Right ventricle myocardium inferior (tissue), 1 donor: ENCODE measurements at regions not wholly inside any gene's neighbourhood (a gene's known extent, or its start where the extent isn't known, plus 50 kb on each side); places are given as distances from the start of the nearest gene placed in this dataset.

ENCODE experiments used
- ATAC-seq: fragments of 200-7000 bp; cut with Tn5 transposase; one replicate; pipeline ENCODE4 v1.9.1; 2020; ENCODE audit warnings: mild to moderate bottlenecking, moderate library complexity
- DNase-seq: peaks from one replicate; pipeline ENCODE4 v3.0.0; 2021; ENCODE audit errors: missing footprints
- intact Hi-C: fragments of 100-400 bp; cut with DNase I; formaldehyde crosslinking; loops from one replicate; pipeline ENCODE4 v1.11.0; 2022
- donor health status: DM: no; HTN: yes; CAD: no; lungs with severe emphysema.

DNA sequence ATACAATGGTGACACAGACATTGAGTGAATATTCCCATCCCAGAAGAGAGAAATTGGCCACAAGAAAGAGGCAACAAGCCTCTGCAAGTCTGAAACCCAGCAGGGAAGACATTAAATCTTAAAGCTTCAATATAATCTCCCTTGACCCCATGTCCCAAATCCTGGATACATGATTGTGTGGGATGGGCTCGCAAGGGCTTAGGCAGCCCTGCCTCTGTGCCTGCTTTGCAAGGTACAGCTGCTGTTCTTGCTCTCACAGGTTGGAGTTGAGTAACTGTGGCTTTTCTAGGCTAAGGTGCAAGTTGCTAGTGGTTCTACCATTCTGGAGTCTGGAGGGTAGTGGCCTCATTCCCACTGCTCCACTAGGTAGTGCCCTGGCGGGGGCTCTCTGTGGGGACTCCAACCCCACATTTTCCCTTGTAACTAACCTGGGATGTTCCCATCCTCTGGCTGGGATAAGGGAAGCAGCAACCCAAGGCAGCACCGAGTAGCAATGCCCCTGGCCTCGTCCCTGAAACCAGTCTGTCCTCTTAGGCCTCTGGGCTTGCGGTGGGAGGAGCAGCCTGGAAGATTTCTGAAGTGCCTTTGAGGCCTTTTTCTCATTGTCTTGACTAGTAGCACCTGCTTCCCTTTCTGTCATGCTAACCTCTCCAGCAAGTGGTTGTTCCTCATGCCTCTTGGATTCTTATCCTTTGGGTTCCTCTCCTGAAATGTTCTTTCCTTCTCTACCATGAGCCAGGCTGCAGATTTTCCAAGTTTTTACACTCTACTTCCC, 90.0 kb downstream of the FAM174B start:
- intact Hi-C loops, result no loop called here
- ATAC-seq (no peak), DNase-seq (no peak)

DNA sequence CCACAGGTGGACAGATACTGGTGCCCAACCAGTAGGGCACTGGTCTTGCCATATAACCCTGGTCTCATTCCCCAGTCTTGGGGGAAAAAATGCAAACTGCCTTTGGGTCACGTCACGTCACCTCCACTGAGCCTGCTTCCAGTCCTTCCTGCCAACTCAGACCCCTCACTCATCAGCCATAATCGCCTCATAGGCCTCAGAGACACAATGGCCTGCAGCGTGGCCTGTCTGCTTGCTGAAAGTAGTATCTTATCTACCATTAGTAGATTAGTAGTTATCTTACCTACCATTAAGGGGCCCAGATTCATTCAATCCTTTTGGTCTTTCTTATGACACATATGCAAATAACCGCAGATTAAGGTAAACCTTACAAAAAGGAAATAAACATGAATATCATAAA, 93.8 kb downstream of the FAM174B start:
- ATAC-seq (no peak), DNase-seq (no peak)
- intact Hi-C loops, result no loop called here

- DNase-seq (no peak), ATAC-seq (no peak)
- intact Hi-C loops, result no loop called here
Measured at GRCh38 chr15:92553317-92553716, 102.3 kb downstream of the FAM174B start.

- intact Hi-C loops, result no loop called here
- ATAC-seq, result no peak
- no peak for DNase-seq
Measured at GRCh38 chr15:92545996-92546395, 109.6 kb downstream of the FAM174B start.

DNA sequence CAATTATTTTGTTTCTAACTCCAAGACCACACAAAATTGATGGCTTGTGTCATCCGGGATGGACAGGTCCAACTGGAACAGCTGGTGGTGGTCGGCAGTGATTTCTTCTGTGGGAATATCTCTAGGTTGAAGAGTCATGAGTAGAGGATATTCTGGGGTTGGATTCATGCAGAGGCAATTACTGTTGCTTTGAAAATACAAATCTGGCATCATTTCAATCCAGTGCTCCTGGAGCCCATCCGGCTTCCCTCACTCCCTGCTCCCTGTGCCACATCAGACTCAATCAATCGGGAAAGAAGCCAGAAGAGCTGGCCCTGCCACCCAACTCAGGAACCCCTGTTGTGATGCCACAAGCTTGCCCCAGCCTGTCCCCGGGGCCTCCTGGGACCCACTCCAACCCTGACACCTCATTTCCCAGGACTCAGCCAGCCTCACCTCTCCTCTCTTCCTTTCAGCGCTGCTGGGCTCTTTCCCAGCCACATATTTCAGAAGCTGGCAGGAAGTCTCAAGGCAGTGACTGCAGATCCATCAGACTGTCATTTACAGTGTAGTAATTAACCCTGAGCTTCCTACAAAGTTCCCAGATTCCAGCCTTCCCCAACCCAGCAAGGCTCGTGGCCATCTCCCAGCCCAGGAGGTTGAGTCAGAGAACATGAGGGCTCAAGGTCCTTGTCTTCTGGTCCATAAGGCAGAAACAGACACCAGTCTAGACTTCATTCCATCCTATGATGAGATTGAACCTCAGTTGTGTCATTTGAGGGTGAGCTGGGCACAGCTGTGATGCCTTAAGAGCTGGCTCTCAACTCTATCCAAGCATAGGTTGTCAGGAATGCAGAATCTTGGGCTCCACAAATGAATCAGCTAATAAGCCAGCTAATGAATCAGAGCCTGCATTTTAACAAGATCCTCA, 114.0 kb downstream of the FAM174B start:
- ATAC-seq (peak; percentile 39), DNase-seq (peak; percentile 40)
- intact Hi-C loops, result no loop called here

GRCh38 chr15:92538115-92538514, 117.5 kb downstream of the FAM174B start:
- DNase-seq (no peak), ATAC-seq (no peak)
- intact Hi-C loops, result no loop called here

DNA sequence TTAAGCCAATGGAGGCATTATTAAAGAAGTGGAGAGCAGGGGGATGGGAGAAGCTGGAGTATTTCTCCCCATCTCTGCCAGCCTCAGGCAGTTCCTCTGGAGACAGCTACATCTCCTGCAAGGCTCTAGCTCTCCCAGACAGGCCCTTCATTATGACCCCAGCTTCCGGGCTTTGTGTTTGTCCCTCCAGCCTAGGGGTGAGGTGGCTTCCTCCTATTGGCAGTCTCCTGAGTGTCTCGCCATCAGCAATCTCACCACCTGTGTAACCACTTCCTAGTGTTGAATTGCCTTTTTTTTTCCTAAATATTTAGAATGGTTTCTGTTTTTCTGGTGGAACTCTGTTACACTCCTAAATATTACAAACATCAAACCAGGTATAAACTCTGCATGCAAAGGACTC, 122.3 kb downstream of the FAM174B start:
- no peak for DNase-seq
- no peak for ATAC-seq
- intact Hi-C loops, result no loop called here

DNA sequence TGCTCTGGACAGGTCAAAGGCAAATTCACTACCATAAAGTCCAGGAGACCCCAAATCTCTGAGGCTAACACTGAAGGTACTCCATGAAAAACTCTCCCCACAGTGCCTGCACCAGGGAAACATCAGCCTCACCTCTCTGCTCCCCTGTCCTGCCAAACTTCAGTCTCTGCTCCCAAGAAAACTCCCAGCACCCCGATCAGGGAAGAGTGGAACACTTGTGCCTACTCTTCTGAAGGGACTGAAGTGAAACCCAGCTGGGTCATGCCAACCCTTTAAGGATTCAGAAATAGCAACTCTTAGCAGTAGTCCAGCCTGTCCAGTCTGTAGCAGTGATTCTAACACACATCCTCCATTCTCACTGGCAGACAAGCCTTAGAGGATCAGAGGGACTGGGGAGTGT, 124.2 kb downstream of the FAM174B start:
- no peak for DNase-seq
- no peak for ATAC-seq
- intact Hi-C loops, result no loop called here

DNA sequence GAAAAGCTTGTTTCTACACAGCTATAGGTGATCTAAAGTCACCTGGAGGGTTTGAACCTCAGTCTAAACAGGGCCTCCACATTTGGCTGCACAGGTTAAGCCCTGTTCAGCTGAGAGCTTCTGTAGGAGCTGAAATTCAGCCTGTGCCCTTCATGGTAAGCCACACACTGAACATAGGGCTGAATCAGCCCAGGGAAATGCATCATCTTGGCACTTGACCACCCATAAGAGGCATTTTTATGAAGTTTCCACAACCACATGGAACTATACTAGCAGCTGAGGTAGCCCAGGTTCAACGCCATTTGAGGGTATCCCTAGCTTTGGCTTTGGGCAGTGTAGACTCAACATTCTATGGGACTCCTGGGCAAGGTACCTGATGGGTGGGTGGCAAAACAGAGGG, 126.8 kb downstream of the FAM174B start:
- no peak for DNase-seq
- intact Hi-C loops, result no loop called here
- no peak for ATAC-seq

DNA sequence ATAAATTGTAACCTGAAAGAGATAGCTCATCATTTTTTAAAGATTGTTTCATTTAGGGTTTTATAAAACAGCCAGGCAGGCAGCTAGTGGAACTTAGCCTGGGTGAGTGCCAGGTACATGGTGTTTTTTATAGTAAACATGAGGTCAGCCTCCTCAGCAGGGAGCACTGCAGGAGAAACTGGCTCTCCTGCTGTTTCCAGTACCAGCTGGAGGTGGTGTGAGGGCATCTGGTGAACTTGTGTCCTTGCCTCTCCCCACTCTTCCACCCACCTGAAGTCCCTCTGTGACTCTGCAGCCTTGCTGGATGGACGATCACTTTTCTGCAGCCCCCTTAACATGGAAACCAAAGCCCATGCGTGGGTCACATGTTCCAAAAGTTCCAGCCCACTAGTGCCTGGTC, 128.4 kb downstream of the FAM174B start:
- intact Hi-C loops, result loop anchor here (1.0 kb wide), 1 partner anchor 43 kb away; no protein-coding TSS in a partner anchor
- DNase-seq (no peak), ATAC-seq (peak; percentile 84)

DNA sequence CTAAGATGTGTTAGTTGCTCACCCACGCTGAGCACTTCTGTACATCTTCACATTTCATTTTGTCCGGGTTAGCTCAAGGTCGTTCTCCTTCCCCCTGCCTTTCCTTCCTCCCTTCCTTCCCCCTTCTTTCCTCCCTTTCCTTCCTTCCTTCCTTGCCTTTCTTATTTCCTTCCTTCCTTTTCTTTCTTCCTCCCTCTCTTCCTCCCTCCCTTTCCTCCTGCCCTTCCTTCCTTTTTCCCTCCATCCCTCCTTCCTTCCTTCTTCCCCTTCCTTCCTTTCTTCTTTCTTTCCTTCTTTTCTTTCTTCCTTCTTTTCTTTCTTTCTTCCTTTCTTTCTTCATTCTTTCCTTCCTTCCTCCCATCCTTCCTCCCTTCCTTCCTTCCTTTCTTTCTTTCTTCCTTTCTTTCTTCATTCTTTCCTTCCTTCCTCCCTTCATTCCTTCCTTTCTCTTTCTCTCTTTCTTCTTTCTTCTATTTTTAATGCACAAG, 129.8 kb downstream of the FAM174B start:
- ATAC-seq (no peak), DNase-seq (no peak)
- intact Hi-C loops, result no loop called here

GRCh38 chr15:92524874-92525565, 130.6 kb downstream of the FAM174B start:
- intact Hi-C loops, result no loop called here
- no peak for ATAC-seq
- DNase-seq, result no peak

DNA sequence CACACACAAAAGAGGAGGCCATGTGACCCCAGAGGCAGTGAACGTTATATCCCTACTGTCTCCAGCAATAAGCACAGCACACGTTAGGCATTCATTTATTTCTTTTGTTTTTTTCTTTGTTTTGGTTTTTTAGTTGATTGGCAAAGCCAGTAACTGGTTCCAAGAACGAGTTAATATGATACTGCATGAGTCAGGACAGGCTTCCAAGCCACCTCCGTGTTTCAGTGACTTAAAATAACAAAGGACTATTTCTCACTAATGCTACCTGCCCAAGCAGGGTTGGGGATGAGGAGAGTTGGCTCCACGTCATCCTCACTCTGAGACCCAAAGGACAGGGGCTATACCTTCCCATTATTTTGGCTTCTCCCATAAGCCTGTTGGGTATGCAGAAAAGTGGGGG, 130.5 kb downstream of the ST8SIA2 start:
- intact Hi-C loops, result no loop called here
- DNase-seq (no peak), ATAC-seq (no peak)

GRCh38 chr15:92523176-92523575, 129.5 kb downstream of the ST8SIA2 start:
- no peak for DNase-seq
- ATAC-seq, result no peak
- intact Hi-C loops, result loop anchor here (1.0 kb wide), 1 partner anchor 73 kb away; no protein-coding TSS in a partner anchor

GRCh38 chr15:92521624-92522008, 127.9 kb downstream of the ST8SIA2 start:
- intact Hi-C loops, result loop anchor here (1.0 kb wide), 2 partner anchors 162 to 193 kb away; no protein-coding TSS in a partner anchor
- DNase-seq, result peak; percentile 66
- ATAC-seq, result peak; percentile 96

DNA sequence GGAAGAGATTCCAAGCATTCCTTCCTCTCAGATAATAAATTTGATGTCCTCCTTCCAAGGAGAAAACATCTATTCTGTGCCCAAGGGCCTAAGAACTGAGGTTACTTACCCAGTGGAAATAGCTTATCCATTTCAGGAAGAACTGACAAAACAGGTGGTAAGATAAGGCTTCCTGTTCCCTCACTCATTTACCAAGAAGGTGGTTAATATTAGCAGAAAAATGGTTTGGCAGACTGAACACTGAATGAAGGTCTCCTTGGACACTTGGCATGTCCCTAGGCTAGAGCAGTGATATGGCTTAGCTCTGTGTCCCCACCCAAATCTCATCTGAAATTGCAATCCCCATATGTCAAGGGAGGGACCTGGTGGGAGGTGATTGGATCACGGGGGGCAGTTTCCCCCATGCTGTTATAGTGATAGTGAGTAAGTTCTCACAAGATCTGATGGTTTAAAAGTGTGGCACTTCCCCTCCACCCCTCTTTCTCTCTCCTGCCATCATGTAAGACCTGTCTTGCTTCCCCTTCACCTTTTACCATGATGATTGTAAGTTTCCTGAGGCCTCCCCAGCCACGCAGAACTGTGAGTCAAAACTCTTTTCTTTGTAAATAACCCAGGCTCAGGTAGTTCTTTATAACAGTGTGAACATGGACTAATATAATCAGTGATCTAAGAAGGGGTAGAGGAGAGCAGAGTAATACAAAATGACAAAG, 127.4 kb downstream of the ST8SIA2 start:
- intact Hi-C loops, result loop anchor here (1.0 kb wide), 2 partner anchors 162 to 193 kb away; no protein-coding TSS in a partner anchor
- DNase-seq, result no peak
- ATAC-seq, result no peak

DNA sequence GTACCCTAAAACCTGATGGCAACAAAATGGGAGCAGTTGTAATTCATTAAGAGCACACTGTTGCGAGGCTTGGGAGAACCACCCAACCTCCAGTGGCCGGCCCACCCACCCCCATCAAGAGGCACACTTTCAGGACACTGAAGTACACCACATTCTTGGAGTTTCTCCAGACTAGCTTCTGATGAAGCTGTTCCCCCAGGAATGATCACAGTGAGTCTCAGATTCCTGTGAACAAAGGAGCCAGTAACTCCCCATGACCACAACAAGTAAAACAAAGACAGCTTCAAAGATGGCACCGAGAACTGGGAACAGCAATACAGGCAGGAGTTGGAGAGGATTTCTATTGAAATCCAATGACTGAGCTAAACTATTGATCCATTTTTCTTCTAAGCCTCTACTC, 126.0 kb downstream of the ST8SIA2 start:
- no peak for DNase-seq
- ATAC-seq, result no peak
- intact Hi-C loops, result no loop called here
